Fibroblast of pulmonary artery (primary cell): ENCODE measurements at regions not wholly inside any gene's neighbourhood (a gene's known extent, or its start where the extent isn't known, plus 50 kb on each side); places are given as distances from the start of the nearest gene placed in this dataset.

Experiments used
- DNase-seq: peaks from one replicate; pipeline ENCODE4 v3.0.0-alpha.2; 2010; ENCODE audit warnings: low read depth
- H3K4me3 ChIP-seq: replicated peaks from 2 replicates; pipeline ENCODE4 v1.5.1; 2011; ENCODE audit warnings: low read depth, mild to moderate bottlenecking, control low read depth, low read length, moderate library complexity
- TF ChIP-seq, protein P1 (sequence below): IDR thresholded peaks from 2 replicates; pipeline ENCODE4 v1.5.1; 2011; ENCODE audit warnings: mild to moderate bottlenecking, control low read depth, low read length, inconsistent platforms; ENCODE audit errors: missing control alignments

GRCh38 chr1:244914761-244915160 lies 50.4 kb upstream of the HNRNPU start:
- TF ChIP-seq, protein P1, sequence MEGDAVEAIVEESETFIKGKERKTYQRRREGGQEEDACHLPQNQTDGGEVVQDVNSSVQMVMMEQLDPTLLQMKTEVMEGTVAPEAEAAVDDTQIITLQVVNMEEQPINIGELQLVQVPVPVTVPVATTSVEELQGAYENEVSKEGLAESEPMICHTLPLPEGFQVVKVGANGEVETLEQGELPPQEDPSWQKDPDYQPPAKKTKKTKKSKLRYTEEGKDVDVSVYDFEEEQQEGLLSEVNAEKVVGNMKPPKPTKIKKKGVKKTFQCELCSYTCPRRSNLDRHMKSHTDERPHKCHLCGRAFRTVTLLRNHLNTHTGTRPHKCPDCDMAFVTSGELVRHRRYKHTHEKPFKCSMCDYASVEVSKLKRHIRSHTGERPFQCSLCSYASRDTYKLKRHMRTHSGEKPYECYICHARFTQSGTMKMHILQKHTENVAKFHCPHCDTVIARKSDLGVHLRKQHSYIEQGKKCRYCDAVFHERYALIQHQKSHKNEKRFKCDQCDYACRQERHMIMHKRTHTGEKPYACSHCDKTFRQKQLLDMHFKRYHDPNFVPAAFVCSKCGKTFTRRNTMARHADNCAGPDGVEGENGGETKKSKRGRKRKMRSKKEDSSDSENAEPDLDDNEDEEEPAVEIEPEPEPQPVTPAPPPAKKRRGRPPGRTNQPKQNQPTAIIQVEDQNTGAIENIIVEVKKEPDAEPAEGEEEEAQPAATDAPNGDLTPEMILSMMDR, result no peak
- DNase-seq, result no peak
- H3K4me3 ChIP-seq, result no peak overlapping the region
